DND-41 (cell line): ENCODE measurements at regions not wholly inside any gene's neighbourhood (a gene's known extent, or its start where the extent isn't known, plus 50 kb on each side); places are given as distances from the start of the nearest gene placed in this dataset.

Experiments used
- ATAC-seq: fragments of 200-7000 bp; cut with Tn5 transposase; 3 replicates; pipeline ENCODE4 v1.9.1; 2021; ENCODE audit warnings: low read depth; ENCODE audit not compliant: insufficient read depth
- DNase-seq: peaks from one replicate; pipeline ENCODE4 v3.0.0-alpha.2; 2020
- H2AFZ ChIP-seq: 2 replicates; pipeline ENCODE4 v1.6.0; 2012; ENCODE audit warnings: low read depth, low read length
- H3K27ac ChIP-seq: 2 replicates; pipeline ENCODE4 v1.5.1; 2012; ENCODE audit warnings: low read length, inconsistent platforms
- H3K27me3 ChIP-seq: fragments of 200-600 bp; sonication (generic); 2 replicates; pipeline ENCODE4 v1.6.0; 2012; ENCODE audit warnings: low read length, mild to moderate bottlenecking, inconsistent platforms; ENCODE audit not compliant: insufficient read depth, poor library complexity
- H3K36me3 ChIP-seq: 2 replicates; pipeline ENCODE4 v1.5.1; 2012; ENCODE audit warnings: low read length, inconsistent platforms; ENCODE audit not compliant: insufficient read depth
- H3K4me1 ChIP-seq: 2 replicates; pipeline ENCODE4 v1.5.1; 2012; ENCODE audit warnings: mild to moderate bottlenecking, low read length; ENCODE audit not compliant: insufficient read depth
- H3K4me2 ChIP-seq: 2 replicates; pipeline ENCODE4 v1.6.0; 2012; ENCODE audit warnings: mild to moderate bottlenecking, moderate library complexity, low read length, inconsistent platforms; ENCODE audit not compliant: insufficient read depth
- H3K4me3 ChIP-seq, 2 experiments: fragments of 200-600 bp in 1 of 2; shearing (Covaris generic) in 1 of 2; 2 replicates each; pipeline ENCODE4 v1.5.1; 2012 to 2016; ENCODE audit warnings: inconsistent platforms in 2 of 2, low read length in 2 of 2, mild to moderate bottlenecking in 2 of 2, low read depth in 1 of 2, moderate library complexity in 1 of 2
- H3K79me2 ChIP-seq: 2 replicates; pipeline ENCODE4 v1.6.0; 2012; ENCODE audit warnings: low read length, inconsistent platforms; ENCODE audit not compliant: insufficient read depth
- H3K9ac ChIP-seq: 2 replicates; pipeline ENCODE4 v1.6.0; 2012; ENCODE audit warnings: low read depth, mild to moderate bottlenecking, inconsistent platforms, low read length, moderate library complexity
- H3K9me3 ChIP-seq: 2 replicates; pipeline ENCODE4 v1.5.1; 2012; ENCODE audit warnings: low read length, moderate library complexity, mild to moderate bottlenecking, inconsistent platforms; ENCODE audit not compliant: insufficient read depth, severe bottlenecking
- H4K20me1 ChIP-seq: 2 replicates; pipeline ENCODE4 v1.6.0; 2012; ENCODE audit warnings: low read length; ENCODE audit not compliant: insufficient read depth
- CTCF ChIP-seq: IDR thresholded peaks from 2 replicates; pipeline ENCODE4 v1.5.1; 2012; ENCODE audit warnings: borderline replicate concordance, low read length, moderate library complexity, mild to moderate bottlenecking; ENCODE audit not compliant: poor library complexity, severe bottlenecking; ENCODE audit errors: extremely low read depth
- EZH2 ChIP-seq: IDR thresholded peaks from 3 replicates; pipeline ENCODE4 v1.6.1; 2012; ENCODE audit warnings: borderline replicate concordance, low read depth, mild to moderate bottlenecking, moderate library complexity, low read length, inconsistent platforms; ENCODE audit not compliant: severe bottlenecking

- TF ChIP-seq EZH2 (no peak), CTCF (no peak)
- Histone ChIP-seq H3K27me3 (no peaks in the 10 kb centered on the region), H3K4me2 (no peak overlapping the region), H3K9ac (no peak overlapping the region), H3K9me3 (no peaks in the 10 kb centered on the region), H4K20me1 (no peaks in the 10 kb centered on the region), H3K4me1 (no peaks in the 10 kb centered on the region), H2AFZ (no peak overlapping the region), H3K36me3 (no peaks in the 10 kb centered on the region), H3K79me2 (no peaks in the 10 kb centered on the region), H3K27ac (no peak overlapping the region), H3K4me3 (no peak overlapping the region)
- DNase-seq: no peak
- ATAC-seq: no peak
Observed at GRCh38 chr10:90162271-90162853, 461.0 kb downstream of the KIF20B start.

DNA sequence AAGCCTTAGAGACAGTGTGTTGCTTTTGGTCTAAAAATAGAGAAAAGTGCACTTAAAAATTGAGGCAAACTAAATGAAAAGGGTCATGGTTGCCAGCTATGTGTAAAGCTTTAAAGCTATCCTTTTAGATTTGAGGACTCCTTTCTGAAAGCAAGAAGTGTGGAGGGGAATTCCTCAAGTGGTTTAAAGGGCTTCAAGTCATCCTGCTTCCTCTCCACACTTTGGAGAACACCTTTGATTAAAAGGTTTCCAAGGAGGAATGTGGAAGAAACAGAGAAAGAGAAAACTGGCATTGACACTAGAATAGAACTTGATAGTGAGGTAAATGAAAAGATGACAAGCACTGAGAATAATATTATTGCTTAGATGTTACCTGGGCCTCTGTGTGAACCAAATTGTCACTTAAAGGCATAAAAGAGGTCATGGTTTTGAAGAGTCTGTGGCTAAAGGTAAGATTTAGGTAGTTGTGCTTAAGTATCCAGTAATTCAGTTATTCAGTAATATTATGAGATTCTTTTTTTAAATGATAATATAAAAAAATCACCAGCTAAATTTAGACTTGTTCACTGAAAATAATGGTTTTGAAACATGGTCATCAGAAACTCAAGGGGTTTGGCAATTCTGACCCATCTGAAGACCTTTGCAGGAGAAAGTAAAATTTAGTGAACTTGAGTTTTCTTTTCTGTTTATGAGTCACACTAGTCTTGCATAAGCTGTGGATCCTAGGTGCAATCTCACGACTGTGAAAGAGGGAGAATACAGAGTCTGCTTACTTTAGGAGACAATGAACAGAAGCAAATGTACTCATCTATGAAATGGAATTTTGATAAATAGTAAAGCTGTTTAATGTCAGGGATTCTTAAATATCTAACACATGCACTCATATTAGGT lies 466.0 kb downstream of the KIF20B start:
- no peak for ATAC-seq

DNA sequence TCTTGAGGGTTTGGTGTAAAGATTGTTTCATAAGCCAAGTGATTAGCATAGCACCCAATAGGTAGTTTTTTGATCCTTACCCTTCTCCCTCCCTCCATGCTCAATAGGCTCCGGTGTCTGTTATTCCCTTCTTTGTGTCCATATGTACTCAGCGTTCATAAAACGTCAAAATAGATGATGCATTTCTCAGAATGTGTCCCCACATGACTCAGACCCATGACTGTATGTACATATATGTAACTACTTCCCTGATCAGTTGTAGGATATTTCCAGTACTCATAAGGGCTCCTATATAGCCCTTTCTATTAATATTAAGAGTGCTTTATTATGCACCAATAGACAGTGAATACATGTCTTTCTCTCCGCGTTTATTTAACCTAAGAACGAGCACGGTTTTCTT lies 466.9 kb downstream of the KIF20B start:
- Histone ChIP-seq H3K4me3 (no peak overlapping the region), H3K36me3 (no peaks in the 10 kb centered on the region), H3K27me3 (no peaks in the 10 kb centered on the region), H3K9ac (no peak overlapping the region), H3K27ac (no peak overlapping the region), H2AFZ (no peak overlapping the region), H3K9me3 (no peaks in the 10 kb centered on the region), H3K79me2 (no peaks in the 10 kb centered on the region), H4K20me1 (no peaks in the 10 kb centered on the region), H3K4me2 (no peak overlapping the region), H3K4me1 (no peaks in the 10 kb centered on the region)
- ATAC-seq (no peak), DNase-seq (no peak)
- TF ChIP-seq EZH2 (no peak), CTCF (no peak)

More for the DNA sequence above, 466.0 kb downstream of the KIF20B start:
- H3K27ac ChIP-seq: no peak overlapping the region
- TF ChIP-seq EZH2: no peak
- TF ChIP-seq CTCF: no peak
- H3K27me3 ChIP-seq: no peaks in the 10 kb centered on the region
- H3K36me3 ChIP-seq: no peaks in the 10 kb centered on the region
- H3K9ac ChIP-seq: no peak overlapping the region
- DNase-seq: no peak
- no peaks in the 10 kb centered on the region for H3K4me1 ChIP-seq
- H3K4me2 ChIP-seq: no peak overlapping the region
- H3K4me3 ChIP-seq: no peak overlapping the region
- H3K9me3 ChIP-seq: no peaks in the 10 kb centered on the region
- no peak overlapping the region for H2AFZ ChIP-seq
- no peaks in the 10 kb centered on the region for H3K79me2 ChIP-seq
- H4K20me1 ChIP-seq: no peaks in the 10 kb centered on the region
